Endodermal cell (in vitro differentiated cells): ENCODE measurements at regions not wholly inside any gene's neighbourhood (a gene's known extent, or its start where the extent isn't known, plus 50 kb on each side); places are given as distances from the start of the nearest gene placed in this dataset.

Experiments used
- DNase-seq: peaks from one replicate; pipeline ENCODE4 v3.0.0-alpha.2; 2017
- H3K27ac ChIP-seq: 2 replicates; pipeline ENCODE4 v1.5.1; 2013; ENCODE audit warnings: mild to moderate bottlenecking, low read depth, low read length, moderate library complexity
- H3K27me3 ChIP-seq: 2 replicates; pipeline ENCODE4 v1.6.1; 2013; ENCODE audit warnings: mild to moderate bottlenecking, low read length, moderate library complexity; ENCODE audit not compliant: insufficient read depth, control insufficient read depth, poor library complexity, severe bottlenecking
- H3K36me3 ChIP-seq: 2 replicates; pipeline ENCODE4 v1.7.0; 2013; ENCODE audit warnings: mild to moderate bottlenecking, low read length, moderate library complexity; ENCODE audit not compliant: control insufficient read depth, insufficient read depth
- H3K4me1 ChIP-seq: one replicate; pipeline ENCODE4 v1.7.0; 2013; ENCODE audit warnings: low read length; ENCODE audit not compliant: control insufficient read depth, insufficient read depth
- H3K4me3 ChIP-seq: 2 replicates; pipeline ENCODE4 v1.5.1; 2013; ENCODE audit warnings: mild to moderate bottlenecking, low read length, moderate library complexity
- H3K9ac ChIP-seq: 2 replicates; pipeline ENCODE4 v1.6.1; 2013; ENCODE audit warnings: mild to moderate bottlenecking, low read length, moderate library complexity; ENCODE audit not compliant: poor library complexity, severe bottlenecking; ENCODE audit errors: extremely low read depth
- H3K9me3 ChIP-seq: 2 replicates; pipeline ENCODE4 v1.6.1; 2013; ENCODE audit warnings: mild to moderate bottlenecking, low read length, moderate library complexity; ENCODE audit not compliant: control insufficient read depth
- H3K27ac Mint-ChIP-seq: 2 replicates; pipeline ENCODE4 v1.8.0; 2020; ENCODE audit warnings: mixed read lengths
- H3K27me3 Mint-ChIP-seq: 2 replicates; pipeline ENCODE4 v1.8.0; 2021; ENCODE audit warnings: mild to moderate bottlenecking, mixed read lengths; ENCODE audit not compliant: insufficient read depth
- H3K36me3 Mint-ChIP-seq: 2 replicates; pipeline ENCODE4 v1.8.0; 2020; ENCODE audit warnings: low read depth, mixed read lengths
- H3K4me1 Mint-ChIP-seq: 2 replicates; pipeline ENCODE4 v1.8.0; 2020; ENCODE audit warnings: mixed read lengths
- H3K4me3 Mint-ChIP-seq: 2 replicates; pipeline ENCODE4 v1.8.0; 2020; ENCODE audit warnings: mild to moderate bottlenecking, moderate library complexity, mixed read lengths
- H3K9me3 Mint-ChIP-seq: 2 replicates; pipeline ENCODE4 v1.8.0; 2020; ENCODE audit warnings: mild to moderate bottlenecking, mixed read lengths
- whole genome bisulfite sequencing, 2 experiments: methylation state at CpG; one replicate each; pipeline versions ENCODE4 v1.1.5 to v1.1.7; 2013; ENCODE audit warnings: missing lambda C conversion rate in 2 of 2, mixed read lengths in 1 of 2; ENCODE audit not compliant: insufficient coverage in 1 of 2, insufficient read length in 1 of 2; 5-methylcytosine and 5-hydroxymethylcytosine counted together
- TF ChIP-seq, protein P1 (sequence below): fragments of 200-600 bp; sonication (generic); conservative IDR thresholded peaks from 2 replicates; pipeline ENCODE4 v1.5.0; 2021; ENCODE audit warnings: antibody characterized with exemption, mild to moderate bottlenecking

- Mint-ChIP-seq H3K4me1 (peaks cover 17% of the 10 kb centered on the region), H3K36me3 (no peaks in the 10 kb centered on the region), H3K27me3 (peaks cover 4% of the 10 kb centered on the region), H3K4me3 (no peak overlapping the region), H3K9me3 (no peaks in the 10 kb centered on the region), H3K27ac (no peak overlapping the region)
- Histone ChIP-seq H3K9ac (no peak overlapping the region), H3K27ac (no peak overlapping the region), H3K9me3 (no peaks in the 10 kb centered on the region), H3K4me1 (peaks cover 4% of the 10 kb centered on the region), H3K36me3 (no peaks in the 10 kb centered on the region), H3K4me3 (no peak overlapping the region), H3K27me3 (no peaks in the 10 kb centered on the region)
- WGBS, 2 experiments, result 72 to 80% methylated on average over 5 of the region's 5 CpGs
- DNase-seq, result peak; percentile 64
- TF ChIP-seq, protein P1, sequence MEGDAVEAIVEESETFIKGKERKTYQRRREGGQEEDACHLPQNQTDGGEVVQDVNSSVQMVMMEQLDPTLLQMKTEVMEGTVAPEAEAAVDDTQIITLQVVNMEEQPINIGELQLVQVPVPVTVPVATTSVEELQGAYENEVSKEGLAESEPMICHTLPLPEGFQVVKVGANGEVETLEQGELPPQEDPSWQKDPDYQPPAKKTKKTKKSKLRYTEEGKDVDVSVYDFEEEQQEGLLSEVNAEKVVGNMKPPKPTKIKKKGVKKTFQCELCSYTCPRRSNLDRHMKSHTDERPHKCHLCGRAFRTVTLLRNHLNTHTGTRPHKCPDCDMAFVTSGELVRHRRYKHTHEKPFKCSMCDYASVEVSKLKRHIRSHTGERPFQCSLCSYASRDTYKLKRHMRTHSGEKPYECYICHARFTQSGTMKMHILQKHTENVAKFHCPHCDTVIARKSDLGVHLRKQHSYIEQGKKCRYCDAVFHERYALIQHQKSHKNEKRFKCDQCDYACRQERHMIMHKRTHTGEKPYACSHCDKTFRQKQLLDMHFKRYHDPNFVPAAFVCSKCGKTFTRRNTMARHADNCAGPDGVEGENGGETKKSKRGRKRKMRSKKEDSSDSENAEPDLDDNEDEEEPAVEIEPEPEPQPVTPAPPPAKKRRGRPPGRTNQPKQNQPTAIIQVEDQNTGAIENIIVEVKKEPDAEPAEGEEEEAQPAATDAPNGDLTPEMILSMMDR, result peak; percentile 33
Observed at GRCh38 chr6:8192067-8192466, 89.7 kb upstream of the EEF1E1 start.

- Mint-ChIP-seq H3K27ac (no peak overlapping the region), H3K27me3 (peaks cover 4% of the 10 kb centered on the region), H3K36me3 (no peaks in the 10 kb centered on the region), H3K4me3 (no peak overlapping the region), H3K9me3 (no peaks in the 10 kb centered on the region), H3K4me1 (peaks cover 17% of the 10 kb centered on the region)
- DNase-seq, result no peak
- Histone ChIP-seq H3K27ac (no peak overlapping the region), H3K9ac (no peak overlapping the region), H3K9me3 (no peaks in the 10 kb centered on the region), H3K4me3 (no peak overlapping the region), H3K27me3 (no peaks in the 10 kb centered on the region), H3K4me1 (peaks cover 4% of the 10 kb centered on the region), H3K36me3 (no peaks in the 10 kb centered on the region)
- TF ChIP-seq, protein P1, result no peak
- whole genome bisulfite sequencing, 2 experiments, result 71 to 85% methylated on average over 5 to 7 of the region's 7 CpGs
Observed at GRCh38 chr6:8191629-8192028, 89.3 kb upstream of the EEF1E1 start.

DNA sequence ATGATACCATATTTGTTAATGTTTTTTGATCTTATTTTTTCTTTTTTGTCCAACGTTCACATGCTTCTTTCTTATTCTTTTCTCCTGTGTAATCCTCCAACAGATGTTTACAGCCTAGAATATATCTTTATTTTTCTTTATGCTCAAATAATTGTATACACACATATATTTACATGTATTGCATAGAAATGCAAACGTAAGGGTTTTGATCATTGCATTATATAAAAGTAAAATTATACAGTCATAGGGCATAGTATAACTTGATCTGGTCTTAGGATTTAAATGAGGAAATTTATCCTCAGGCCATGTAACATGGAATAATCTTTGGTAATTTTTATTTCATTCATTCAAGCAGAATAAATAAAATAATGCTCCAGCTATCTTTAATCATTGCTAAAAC, 84.9 kb upstream of the EEF1E1 start:
- Histone ChIP-seq H3K4me1 (no peaks in the 10 kb centered on the region), H3K4me3 (no peak overlapping the region), H3K27me3 (no peaks in the 10 kb centered on the region), H3K36me3 (no peaks in the 10 kb centered on the region), H3K27ac (no peak overlapping the region), H3K9me3 (no peaks in the 10 kb centered on the region), H3K9ac (no peak overlapping the region)
- H3K4me3 Mint-ChIP-seq, result no peak overlapping the region
- WGBS, 2 experiments, result 80 to 100% methylated on average over 1 of the region's 2 CpGs
- H3K9me3 Mint-ChIP-seq, result no peaks in the 10 kb centered on the region
- H3K27ac Mint-ChIP-seq, result no peak overlapping the region
- no peak for DNase-seq
- TF ChIP-seq, protein P1, result no peak
- H3K36me3 Mint-ChIP-seq, result no peaks in the 10 kb centered on the region
- peaks cover 4% of the 10 kb centered on the region for H3K27me3 Mint-ChIP-seq
- H3K4me1 Mint-ChIP-seq, result peaks cover 8% of the 10 kb centered on the region
